Fibroblast of skin of left biceps (primary cell): ENCODE measurements at regions not wholly inside any gene's neighbourhood (a gene's known extent, or its start where the extent isn't known, plus 50 kb on each side); places are given as distances from the start of the nearest gene placed in this dataset.

Experiments
- DNase-seq, 2 experiments: peaks; one replicate each; pipeline ENCODE4 v3.0.0-alpha.2; 2013; ENCODE audit warnings: low read depth in 2 of 2

DNA sequence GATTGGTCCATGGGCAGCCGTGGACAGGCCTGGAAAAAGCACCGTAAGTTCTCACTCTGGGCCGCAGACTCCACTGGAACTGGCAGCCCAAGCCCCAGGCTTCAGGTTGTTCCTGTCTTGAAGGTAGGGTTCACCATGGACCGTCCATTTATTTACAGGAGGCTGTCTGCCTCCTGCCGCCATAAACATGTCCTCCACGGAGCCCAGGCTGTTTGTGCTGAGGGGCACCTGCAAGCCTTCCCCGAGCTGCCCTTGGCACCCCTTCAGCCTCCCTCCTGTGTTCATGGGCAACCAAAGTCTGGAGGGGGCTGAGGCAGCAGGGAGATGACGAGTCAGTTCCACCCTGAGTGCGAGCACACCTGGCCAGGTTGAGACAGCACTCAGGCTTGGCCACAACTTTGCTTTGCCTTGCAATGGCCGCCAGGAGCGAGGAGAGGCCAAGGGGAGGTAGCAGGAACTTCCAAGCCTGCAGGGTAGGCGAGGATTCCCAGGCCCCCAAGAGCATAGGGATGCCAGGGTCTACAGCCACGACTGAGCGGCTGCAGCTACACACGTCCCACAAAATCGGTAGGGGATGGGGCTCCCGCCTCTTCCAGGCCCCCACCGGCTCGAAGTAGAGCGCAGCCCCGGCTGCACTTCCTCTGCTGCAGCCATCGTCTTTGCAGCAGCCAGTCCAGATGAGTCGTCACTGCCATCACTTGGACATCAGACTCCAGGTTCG, 1625.6 kb upstream of the ACO1 start:
- no peak for DNase-seq

DNA sequence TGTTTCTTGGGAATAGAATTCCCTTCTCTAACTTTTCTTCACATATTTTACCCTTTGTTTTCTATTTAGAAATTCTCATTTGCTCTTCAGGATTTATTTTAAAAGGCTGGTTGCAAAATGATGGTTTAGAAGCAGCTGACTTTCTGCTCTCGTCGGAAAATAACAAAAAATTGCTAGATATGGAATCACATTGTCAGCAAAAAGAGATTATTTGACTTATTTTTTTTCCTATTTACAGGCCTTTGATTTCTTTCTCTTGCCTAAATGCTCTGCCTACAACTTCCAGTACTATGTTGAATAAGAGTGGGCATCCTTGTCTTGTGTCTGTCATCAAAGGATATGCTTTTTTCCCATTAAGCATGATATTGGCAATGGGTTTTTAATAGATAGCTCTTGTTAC, 1619.1 kb upstream of the ACO1 start:
- no peak for DNase-seq

DNA sequence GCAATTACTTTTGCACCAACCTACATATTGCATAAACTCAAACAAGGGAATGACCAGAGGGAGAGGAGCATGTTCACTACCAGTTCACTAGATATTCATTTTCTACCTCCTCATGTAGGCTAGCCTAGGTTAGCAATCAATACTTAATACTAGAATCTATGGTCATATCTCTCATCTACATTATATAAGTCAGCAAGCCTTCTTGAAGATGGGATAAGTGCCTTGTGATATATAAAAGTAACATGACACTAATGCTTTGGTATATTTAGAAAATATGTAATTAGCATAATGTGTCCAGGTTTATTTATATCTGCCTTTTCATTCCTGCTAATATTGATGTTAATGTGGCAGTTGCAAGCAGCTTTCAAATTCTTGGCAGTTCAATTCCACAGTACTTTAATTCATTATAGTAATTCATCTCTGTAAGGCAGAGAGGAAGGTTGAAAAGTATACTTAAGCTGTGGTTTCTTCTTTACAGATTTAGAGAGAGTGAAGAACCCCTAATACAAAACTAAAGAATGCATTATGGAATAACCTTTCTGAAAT, 1613.2 kb upstream of the ACO1 start:
- DNase-seq, result no peak

DNA sequence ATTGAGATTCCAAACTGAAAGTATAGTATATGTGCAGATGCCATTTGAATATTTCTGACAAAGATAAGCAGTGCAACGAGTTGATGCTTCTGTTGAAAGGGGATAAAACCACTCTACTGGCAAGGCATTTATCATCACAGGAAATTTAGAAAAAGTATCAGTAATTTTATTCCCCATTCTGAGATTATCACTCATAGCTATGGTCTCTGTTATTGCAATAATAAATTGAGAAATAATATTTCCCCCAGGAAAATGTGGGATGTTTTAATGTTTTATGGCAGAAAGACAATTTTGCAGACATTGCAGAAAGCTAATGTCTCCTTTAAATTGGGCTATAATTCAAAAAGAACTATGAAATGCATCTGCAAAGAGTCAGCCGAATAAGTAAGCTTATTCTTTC, 1612.7 kb upstream of the ACO1 start:
- no peak for DNase-seq

DNA sequence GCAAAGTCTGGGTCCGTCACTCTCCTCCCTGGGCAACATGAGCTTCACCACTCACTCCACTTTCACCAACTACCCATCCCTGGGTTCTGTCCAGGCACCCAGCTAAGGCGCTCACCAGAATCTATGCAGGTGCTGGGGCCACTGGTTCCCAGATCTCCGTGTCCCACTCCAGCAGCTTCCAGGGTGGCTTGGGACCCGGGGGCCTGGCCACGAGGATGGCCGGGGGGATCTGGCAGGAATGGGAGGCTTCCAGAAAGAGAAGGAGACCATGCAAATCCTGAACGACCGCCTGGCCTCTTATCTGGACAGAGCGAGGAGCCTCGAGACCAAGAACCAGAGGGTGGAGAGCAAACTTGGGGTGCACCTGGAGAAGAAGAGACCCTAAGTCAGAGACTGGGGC, 1611.0 kb upstream of the ACO1 start:
- DNase-seq, result no peak

DNA sequence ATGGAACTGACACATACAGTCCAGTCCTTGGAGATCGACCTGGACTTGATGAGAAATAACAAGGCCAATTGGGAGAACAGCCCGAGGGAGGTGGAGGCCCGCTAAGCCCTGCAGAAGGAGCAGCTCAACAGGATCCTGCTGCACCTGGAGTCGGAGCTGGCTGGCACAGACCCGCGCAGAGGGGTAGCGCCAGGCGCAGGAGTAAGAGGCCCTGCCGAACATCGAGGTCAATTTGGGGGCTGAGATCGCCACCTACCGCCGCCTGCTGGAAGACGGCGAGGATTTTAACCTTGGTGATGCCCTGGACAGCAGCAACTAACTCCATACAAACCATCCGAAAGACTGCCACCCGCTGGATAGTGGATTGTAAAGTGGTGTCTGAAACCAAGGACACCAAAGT, 1610.1 kb upstream of the ACO1 start:
- no peak for DNase-seq

DNA sequence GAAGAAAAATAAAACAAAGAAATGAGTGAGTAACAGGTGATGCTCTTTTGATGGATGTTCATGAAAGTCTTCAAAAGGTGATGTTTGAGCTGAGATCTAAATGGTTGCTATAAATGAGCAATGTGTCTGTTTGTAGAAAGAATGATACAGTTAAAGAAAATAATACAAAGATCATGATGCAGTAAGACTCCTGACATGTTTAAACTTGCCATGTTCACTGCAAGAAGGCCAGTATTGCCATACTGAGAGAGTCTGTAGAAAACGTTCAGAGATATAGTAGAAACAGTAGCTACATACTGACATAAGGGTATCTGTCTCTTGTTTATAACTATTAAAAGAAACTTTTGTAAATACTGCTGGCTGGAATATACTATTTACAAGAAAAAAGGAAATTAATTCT, 1609.2 kb upstream of the ACO1 start:
- no peak for DNase-seq

DNA sequence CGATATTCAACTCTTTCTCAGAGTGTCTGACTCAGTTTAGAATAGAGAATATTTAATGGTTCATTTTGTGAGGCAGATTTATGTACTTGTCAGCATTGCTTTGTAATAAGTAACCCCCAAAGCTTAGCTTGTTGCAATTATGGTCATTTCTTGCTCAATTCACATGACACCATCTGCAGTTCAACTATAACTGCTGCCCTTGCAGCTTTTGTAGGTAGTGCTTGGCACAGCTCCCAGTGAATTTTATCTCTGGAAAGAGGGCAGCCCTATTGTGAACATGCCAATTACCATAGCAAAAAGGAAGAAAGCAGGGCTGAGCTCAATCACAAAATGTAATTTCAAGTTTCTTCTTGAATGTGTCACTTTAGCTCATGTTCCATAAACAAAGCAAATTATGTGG, 1587.7 kb upstream of the ACO1 start:
- DNase-seq, result no peak

DNA sequence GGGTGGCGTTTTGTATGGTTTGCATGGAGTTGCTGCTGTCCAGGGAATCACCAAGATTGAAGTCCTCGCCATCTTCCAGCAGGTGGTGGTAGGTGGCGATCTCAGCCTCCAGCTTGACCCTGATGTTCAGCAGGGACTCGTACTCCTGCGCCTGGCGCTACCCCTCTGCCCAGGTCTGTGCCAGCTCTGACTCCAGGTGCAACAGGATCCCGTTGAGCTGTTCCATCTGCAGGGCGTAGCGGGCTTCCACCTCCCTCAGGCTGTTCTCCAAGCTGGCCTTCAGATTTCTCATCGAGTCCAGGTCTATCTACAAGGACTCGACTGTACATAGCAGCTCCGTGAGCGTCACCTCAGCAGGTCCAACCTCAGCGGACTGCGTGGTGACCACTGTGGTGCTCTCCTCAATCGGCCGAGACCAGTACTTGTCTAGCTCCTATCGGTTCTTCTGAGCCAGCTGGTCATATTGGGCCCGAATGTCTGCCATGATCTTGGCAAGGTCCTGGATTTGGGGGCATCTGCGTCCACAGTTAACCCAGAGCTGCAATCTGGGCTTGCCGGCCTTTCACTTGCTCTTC, 1584.8 kb upstream of the ACO1 start:
- DNase-seq, result no peak

DNA sequence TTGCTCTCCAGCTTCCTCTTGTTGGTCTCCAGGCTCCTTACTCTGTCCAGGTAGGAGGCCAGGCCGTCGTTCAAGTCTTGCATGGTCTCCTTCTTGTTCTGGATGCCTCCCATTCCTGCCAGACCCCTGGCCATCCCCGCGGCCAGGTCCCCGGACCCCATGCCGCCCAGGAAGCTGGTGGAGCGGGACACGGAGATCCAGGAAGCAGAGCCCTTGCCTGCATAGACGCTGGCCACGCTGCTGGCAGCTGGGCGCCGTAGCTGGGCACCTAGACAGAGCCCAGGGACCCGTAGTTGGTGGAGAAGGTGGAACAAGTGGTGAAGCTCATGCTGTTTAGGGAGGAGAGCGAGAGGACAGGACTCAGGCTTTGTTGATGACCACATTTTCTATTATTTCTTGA, 1584.0 kb upstream of the ACO1 start:
- DNase-seq, result no peak

DNA sequence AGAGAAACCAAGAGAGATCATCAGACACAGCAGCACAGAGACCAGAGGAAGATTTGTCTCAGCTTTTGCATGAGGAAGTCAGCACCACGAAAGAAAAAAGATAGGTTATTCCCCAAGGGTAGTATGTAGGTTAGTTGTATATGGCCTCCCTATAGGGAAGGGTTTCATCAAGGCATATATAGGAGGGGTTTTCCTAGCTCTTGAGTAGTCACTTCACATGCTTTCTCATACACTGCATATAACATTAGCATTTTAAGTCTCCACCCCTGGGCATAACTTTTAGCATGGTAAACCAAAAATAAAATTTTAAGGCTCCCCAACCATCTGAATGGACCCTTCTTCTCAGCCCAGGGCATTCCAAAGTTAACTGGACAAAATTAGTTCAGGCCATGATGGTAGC, 1571.6 kb upstream of the ACO1 start:
- DNase-seq, result no peak

DNA sequence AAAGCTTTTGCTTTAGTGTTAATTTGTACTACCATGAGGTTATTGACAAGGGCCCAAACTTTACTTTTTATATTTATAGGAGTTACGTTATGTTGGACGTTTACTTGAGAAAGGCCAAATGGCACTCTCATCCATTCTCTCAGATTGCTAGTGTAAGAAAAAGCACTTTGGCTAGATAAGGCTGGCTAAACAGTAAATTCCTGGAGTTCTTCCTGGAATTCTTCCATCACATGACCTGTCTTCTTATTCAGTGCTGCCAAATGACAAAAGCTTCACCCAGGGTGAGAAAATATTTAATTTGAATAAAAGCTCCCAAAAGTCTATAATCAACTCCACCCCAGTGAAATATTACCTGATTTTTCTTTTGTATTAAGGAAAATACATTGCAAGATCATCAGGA, 1568.9 kb upstream of the ACO1 start:
- DNase-seq, result no peak

DNA sequence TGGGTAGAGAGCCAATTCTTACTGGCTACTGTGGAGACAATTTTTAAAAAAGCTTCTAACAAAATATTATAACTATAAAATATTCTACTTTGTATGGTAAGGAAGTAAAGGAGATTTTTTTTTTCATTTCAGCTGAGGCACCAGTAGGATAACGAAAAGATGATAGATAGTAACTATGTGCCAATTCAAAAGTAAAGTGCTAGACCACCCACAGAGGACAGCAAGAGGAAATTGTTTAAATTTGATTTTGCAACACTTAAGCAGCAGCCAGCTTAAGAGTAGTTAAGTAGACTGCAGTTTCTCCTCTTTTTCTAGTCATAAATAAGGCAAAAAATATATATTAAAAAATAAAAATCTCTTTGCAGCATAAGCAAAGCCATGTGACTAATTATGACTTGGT, 1539.3 kb upstream of the ACO1 start:
- no peak for DNase-seq

DNA sequence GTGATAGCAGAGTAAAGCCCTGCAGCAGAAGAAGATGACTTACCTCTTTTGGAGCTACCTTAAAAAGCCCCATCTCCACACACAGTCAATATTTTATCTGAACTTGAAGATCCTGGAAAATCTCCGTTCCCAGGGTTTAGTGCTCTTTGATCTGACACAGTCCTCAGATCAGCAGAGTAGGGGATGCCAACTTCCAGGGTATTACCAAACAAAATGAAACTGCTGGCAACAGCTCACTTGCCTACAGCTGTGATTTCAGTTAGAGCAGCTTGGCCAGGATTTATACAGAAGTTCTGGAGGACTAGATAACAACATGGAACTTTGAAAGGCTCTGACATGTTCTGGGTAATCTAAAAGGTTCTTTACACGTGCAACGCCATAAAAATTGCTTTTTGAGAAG, 1537.8 kb upstream of the ACO1 start:
- no peak for DNase-seq

DNA sequence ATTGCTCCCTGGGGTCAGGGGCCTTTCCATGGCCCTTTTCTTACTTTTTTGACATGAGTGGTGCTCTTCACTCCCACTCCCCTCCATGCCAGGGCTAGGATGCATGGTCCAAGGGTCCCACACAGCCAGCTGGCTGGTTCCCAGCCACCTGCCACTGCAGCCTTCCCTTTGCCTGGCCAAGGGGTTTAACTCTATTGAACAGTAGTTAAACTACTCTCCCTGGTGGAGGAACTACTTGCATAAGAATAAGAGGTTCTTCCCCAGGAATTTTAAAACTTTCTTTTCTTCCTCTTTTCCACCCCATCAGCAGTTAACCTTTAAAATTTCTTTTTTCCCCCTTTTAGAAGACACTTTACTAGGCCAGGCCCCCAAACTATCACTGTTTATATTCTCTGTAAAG, 1532.8 kb upstream of the ACO1 start:
- DNase-seq, result no peak

DNA sequence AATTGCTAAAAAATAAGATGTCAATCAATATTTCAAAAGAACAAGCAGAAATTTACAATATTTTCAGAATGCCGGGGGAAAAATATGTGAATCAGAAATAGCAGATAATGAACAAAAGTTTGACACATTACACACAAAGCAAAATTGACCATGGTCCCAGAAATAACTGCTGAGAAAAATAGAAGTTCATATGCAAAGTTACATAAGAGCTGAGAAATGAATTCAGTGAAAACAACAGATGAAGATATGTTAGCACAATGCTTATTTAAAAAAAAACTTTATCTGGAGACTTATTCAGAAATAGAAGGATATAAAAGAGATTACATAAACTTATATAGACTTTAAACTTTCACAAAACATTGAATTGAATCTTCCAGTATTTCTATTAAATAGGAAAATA, 1483.7 kb upstream of the ACO1 start:
- no peak for DNase-seq

DNA sequence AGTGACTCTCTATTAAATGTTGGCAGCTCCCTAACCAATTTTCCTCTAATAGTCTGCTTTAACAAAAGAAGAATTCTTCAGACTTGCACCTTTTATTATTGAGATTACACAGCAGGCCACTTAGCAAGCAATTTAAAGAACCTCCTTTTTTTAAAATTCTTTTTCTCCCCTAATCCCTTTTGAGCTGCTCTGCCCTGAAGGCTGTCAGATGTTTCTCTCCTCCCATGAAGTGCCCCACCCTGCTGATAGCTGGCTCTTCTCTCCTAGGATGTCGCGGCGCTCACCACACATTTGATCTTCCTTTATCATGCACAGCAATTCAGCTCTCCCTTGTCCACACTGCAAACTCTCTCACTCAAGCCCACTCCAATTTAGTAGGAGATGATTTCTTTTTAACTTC, 1471.1 kb upstream of the ACO1 start:
- no peak for DNase-seq

DNA sequence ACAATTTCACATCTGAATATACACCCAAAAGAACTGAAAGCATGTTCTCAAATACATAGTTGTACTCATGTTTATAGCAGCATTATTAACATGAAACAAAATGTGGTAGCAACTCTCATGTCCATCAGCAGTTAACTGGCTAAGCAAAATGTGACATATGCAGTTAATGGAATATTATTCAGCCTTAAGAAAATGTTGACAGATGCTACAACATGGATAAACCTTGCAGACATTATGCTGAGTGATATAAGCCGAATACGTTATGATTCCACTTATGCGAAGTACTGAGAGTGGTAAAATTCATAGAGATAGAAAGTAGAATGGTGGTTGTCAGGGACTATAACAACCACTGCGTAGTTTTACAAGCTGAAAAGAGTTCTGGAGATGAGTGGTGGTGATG, 1469.0 kb upstream of the ACO1 start:
- no peak for DNase-seq

DNA sequence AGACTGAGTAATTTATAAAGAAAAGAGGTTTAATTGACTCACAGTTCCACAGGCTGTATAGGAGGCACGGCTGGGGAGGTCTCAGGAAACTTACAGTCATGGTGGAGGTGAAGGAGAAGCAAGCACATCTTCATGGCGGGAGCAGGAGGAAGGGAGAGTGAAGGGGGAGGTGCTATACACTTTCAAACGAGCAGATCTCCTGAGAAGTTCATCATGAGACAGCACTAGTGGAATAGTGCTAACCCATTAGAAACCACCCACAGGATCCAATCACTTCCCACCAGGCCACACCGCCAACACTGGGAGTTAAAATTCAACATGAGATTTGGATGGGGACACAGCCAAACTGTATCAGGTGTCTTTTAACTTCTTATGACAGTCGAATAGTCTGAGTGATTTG, 1459.3 kb upstream of the ACO1 start:
- DNase-seq, result no peak

DNA sequence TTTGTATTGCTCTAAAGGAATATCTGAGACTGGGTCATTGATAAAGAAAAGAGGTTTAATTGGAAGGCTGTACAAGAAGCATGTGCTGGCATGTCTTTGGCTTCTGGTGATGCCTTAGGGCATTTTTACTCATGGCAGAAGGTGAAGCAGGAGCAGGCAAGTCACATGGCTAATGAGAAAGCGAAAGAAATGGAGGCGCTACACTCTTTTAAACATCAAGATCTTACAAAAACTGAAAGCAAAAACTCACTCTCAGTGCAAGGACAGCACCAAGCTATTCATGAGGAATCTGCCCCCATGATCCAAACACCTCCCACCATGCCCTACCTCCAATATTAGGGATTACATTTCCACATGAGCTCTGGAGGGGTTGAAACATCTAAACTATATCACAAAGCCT, 1458.8 kb upstream of the ACO1 start:
- no peak for DNase-seq

DNA sequence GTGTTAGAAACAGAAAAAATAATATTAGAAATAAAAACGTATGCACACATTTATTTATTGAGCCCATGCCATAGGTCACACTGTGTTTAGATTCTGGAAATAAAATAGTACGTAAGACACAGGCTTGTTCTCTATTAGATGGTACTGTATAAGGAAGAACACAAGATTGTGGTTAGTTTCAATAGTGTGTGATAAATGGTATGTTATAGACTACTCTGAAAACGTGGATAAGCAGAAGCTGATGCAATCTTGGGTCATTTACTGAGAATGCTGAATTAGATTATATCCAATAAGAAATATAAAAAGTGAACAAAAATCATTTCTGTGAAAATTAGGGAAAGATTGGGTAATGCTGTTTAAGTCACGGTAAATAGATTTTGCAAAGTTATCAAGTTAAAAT, 1456.4 kb upstream of the ACO1 start:
- no peak for DNase-seq

DNA sequence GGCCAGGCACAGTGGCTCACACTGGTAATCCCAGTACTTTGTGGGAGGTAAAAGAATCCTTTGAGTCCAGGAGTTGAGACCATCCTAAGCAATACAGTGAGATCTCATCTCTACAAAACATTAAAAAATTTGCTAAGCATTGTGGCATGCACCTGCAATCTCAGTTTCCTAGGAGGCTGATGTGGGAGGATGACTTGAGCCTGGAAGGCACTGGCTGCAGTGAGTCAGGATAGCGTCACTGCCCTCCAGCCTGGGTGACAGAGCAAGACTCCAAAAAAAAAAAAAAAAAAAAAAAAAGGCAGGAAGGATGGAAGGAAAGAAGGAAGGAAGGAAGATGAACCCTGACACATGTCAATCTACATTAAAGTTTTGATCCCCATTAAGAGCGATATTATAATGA, 1452.2 kb upstream of the ACO1 start:
- no peak for DNase-seq

DNA sequence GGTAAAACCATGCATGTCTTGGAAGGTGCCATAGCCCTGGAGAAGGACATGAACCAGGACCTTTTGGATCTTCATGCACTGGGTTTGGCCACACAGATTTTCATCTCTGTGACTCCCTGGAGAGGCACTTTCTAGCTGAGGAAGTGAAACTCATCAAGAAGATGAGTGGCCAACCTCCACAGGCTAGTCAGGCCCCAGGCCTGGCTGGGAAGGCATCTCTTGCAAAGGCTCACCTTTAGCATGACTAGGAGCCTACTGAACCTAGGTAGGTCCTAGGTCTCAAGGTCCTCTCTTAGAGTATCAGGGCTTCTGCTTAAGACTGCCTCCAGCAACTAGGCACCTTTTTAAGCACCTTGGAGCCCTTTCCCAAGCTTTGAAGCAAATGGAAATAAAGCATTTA, 1448.7 kb upstream of the ACO1 start:
- DNase-seq, result no peak

DNA sequence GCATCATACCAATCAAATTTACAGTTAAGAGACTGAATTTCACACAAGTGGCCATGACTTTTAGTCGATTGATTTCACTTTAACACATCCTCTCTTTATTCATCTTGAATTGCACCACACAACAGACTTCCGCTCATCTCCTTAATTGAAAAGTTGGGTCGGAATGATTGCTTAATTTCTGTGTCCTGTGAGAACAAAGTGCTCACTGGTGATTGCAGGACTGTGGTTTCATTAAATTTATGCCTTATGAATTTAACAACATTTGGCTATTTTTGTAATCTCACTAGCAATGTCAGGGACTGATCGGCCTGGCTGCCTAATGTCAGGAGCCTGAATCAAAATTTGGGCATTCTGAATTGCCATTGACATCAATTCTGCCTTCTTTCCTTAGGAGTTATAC, 1447.3 kb upstream of the ACO1 start:
- DNase-seq, result no peak
